HG02973 (cell line): ENCODE measurements at regions not wholly inside any gene's neighbourhood (a gene's known extent, or its start where the extent isn't known, plus 50 kb on each side); places are given as distances from the start of the nearest gene placed in this dataset.

ENCODE experiments used
- ATAC-seq: cut with Tn5 transposase; IDR thresholded peaks from one replicate; pipeline ENCODE4 v1.9.1; 2021; ENCODE audit warnings: moderate library complexity; ENCODE audit not compliant: unreplicated experiment

- no peak for ATAC-seq
Observed at GRCh38 chr12:92438641-92439419, 264.0 kb upstream of the PLEKHG7 start.

GRCh38 chr12:92437452-92437851 lies 265.3 kb upstream of the PLEKHG7 start:
- ATAC-seq: no peak

- ATAC-seq: no peak
Observed at GRCh38 chr12:92436856-92437255, 265.9 kb upstream of the PLEKHG7 start.

- no peak for ATAC-seq
Observed at GRCh38 chr12:92434607-92435025, 268.2 kb upstream of the PLEKHG7 start.

- peak; percentile 87 for ATAC-seq
Observed at GRCh38 chr12:92432724-92433441, 269.9 kb upstream of the PLEKHG7 start.

GRCh38 chr12:92431146-92431545 lies 271.6 kb upstream of the PLEKHG7 start:
- peak; percentile 41 for ATAC-seq

GRCh38 chr12:92426332-92426731 lies 276.5 kb upstream of the PLEKHG7 start:
- no peak for ATAC-seq

GRCh38 chr12:92425165-92425564 lies 277.6 kb upstream of the PLEKHG7 start:
- no peak for ATAC-seq

- no peak for ATAC-seq
Observed at GRCh38 chr12:92424338-92424737, 278.5 kb upstream of the PLEKHG7 start.

GRCh38 chr12:92421701-92422100 lies 276.1 kb upstream of the BTG1 start:
- no peak for ATAC-seq

GRCh38 chr12:92421042-92421441 lies 275.4 kb upstream of the BTG1 start:
- ATAC-seq: no peak

GRCh38 chr12:92419201-92419600 lies 273.6 kb upstream of the BTG1 start:
- ATAC-seq: no peak

- no peak for ATAC-seq
Observed at GRCh38 chr12:92418381-92418780, 272.7 kb upstream of the BTG1 start.

- ATAC-seq: no peak
Observed at GRCh38 chr12:92417373-92417772, 271.7 kb upstream of the BTG1 start.

- ATAC-seq: no peak
Observed at GRCh38 chr12:92416385-92416812, 270.8 kb upstream of the BTG1 start.

GRCh38 chr12:92414170-92415070 lies 268.8 kb upstream of the BTG1 start:
- ATAC-seq: no peak

GRCh38 chr12:92413286-92413685 lies 267.6 kb upstream of the BTG1 start:
- no peak for ATAC-seq

- no peak for ATAC-seq
Observed at GRCh38 chr12:92412856-92413255, 267.2 kb upstream of the BTG1 start.

GRCh38 chr12:92411687-92412086 lies 266.0 kb upstream of the BTG1 start:
- ATAC-seq: no peak

GRCh38 chr12:92408072-92408900 lies 262.6 kb upstream of the BTG1 start:
- ATAC-seq: no peak
